C4-2B (cell line): ENCODE measurements at regions not wholly inside any gene's neighbourhood (a gene's known extent, or its start where the extent isn't known, plus 50 kb on each side); places are given as distances from the start of the nearest gene placed in this dataset.
"Not testable (repeated sequence)": the region's sequence is repeated elsewhere in the genome, so short reads cannot be mapped to it uniquely, and the experiment has no call there.

Source experiments
- ZFX ChIP-seq: fragments of 450-650 bp; IDR thresholded peaks from 2 replicates; pipeline ENCODE4 v1.6.1; 2017
- TF ChIP-seq, protein P1 (sequence below): fragments of 450-650 bp; conservative IDR thresholded peaks from 2 replicates; pipeline ENCODE4 v1.5.1; 2017; ENCODE audit warnings: mild to moderate bottlenecking

DNA sequence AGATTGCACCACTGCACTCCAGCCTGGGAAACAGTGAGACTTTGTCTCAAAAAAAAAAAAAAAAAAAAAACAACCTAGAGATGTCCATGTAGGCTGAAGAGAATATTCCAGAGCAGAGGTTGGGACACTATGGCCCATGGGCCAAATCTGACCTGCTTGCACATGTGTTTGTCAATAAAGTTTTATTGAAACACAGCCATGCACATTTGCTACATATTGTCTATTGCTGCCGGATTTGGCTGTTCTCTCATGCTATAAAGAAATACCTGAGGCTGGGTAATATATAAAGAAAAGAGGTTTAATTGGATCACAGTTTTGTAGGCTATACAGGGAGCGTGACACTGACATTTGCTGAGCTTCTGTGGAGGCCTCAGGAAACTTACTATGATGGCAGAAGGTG lies 102.3 kb upstream of the FAM90A26 start:
- TF ChIP-seq, protein P1, sequence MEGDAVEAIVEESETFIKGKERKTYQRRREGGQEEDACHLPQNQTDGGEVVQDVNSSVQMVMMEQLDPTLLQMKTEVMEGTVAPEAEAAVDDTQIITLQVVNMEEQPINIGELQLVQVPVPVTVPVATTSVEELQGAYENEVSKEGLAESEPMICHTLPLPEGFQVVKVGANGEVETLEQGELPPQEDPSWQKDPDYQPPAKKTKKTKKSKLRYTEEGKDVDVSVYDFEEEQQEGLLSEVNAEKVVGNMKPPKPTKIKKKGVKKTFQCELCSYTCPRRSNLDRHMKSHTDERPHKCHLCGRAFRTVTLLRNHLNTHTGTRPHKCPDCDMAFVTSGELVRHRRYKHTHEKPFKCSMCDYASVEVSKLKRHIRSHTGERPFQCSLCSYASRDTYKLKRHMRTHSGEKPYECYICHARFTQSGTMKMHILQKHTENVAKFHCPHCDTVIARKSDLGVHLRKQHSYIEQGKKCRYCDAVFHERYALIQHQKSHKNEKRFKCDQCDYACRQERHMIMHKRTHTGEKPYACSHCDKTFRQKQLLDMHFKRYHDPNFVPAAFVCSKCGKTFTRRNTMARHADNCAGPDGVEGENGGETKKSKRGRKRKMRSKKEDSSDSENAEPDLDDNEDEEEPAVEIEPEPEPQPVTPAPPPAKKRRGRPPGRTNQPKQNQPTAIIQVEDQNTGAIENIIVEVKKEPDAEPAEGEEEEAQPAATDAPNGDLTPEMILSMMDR, result not testable (repeated sequence)
- TF ChIP-seq ZFX, result not testable (repeated sequence)
